HepG2 (cell line): ENCODE measurements at regions not wholly inside any gene's neighbourhood (a gene's known extent, or its start where the extent isn't known, plus 50 kb on each side); places are given as distances from the start of the nearest gene placed in this dataset.

ENCODE experiments used
- ATAC-seq: fragments of 200-7000 bp; cut with Tn5 transposase; 3 replicates; pipeline ENCODE4 v1.9.1; 2020; ENCODE audit warnings: mild to moderate bottlenecking, moderate library complexity
- BruUV-seq: library from RNA; stranded (reverse); fragments of 400-500 nt; replicated peaks from 2 replicates; lab custom pipeline; 2021; lab: Mats Ljungman, UMichigan
- CTCF ChIA-PET: fragments of 300-600 bp; formaldehyde crosslinking; extraction: SDS; loops from one replicate; lab custom pipeline; 2021; ENCODE audit warnings: low total read pairs, inconsistent platforms, low intra/inter-chr PET ratio; lab: Yijun Ruan, JAX
- POLR2A ChIA-PET: fragments of 350-600 bp; sonication (Branson Sonifier 250); formaldehyde crosslinking; loops from one replicate; lab custom pipeline; 2020; ENCODE audit warnings: antibody characterized with exemption, inconsistent platforms; lab: Yijun Ruan, JAX
- DNase-seq: peaks from one replicate; pipeline ENCODE4 v3.0.0-alpha.2; 2015; ENCODE audit warnings: low spot score
- FAIRE-seq: peaks from 3 replicates; lab custom pipeline; 2011; peaks lifted over from hg19 to GRCh38; lab: Jason Lieb, UNC
- H2AFZ ChIP-seq: one replicate; pipeline ENCODE4 v1.6.1; 2011; ENCODE audit warnings: low read length, inconsistent platforms
- H3K27ac ChIP-seq: fragments of 300-600 bp; 3 replicates; pipeline ENCODE4 v1.8.0; 2011; ENCODE audit warnings: mixed run types, mild to moderate bottlenecking, mixed read lengths, low read length, inconsistent platforms; ENCODE audit not compliant: insufficient read depth; ENCODE audit errors: extremely low read length
- H3K27me3 ChIP-seq, 2 experiments: fragments of 200-600 bp in 1 of 2; 2 replicates in 1 of 2; 3 replicates in 1 of 2; pipeline versions ENCODE4 v1.6.0 to v1.8.0; 2011; ENCODE audit warnings: low read length in 2 of 2, mild to moderate bottlenecking in 2 of 2, moderate library complexity in 2 of 2, inconsistent platforms in 1 of 2; ENCODE audit not compliant: insufficient read depth in 2 of 2, control insufficient read depth in 1 of 2
- H3K36me3 ChIP-seq, 2 experiments: fragments of 200-600 bp in 1 of 2; replicated peaks in 1 of 2; 2 replicates in 1 of 2; 3 replicates in 1 of 2; pipeline versions ENCODE4 v1.5.1 to v1.8.0; 2011; ENCODE audit warnings: low read length in 2 of 2, inconsistent platforms in 1 of 2; ENCODE audit not compliant: insufficient read depth in 2 of 2, control insufficient read depth in 1 of 2
- H3K4me1 ChIP-seq: 2 replicates; pipeline ENCODE4 v1.5.1; 2012; ENCODE audit warnings: low read length, inconsistent platforms; ENCODE audit not compliant: insufficient read depth
- H3K4me2 ChIP-seq: 2 replicates; pipeline ENCODE4 v1.6.0; 2011; ENCODE audit warnings: low read depth, low read length, inconsistent platforms
- H3K4me3 ChIP-seq, 3 experiments: fragments of 200-600 bp in 1 of 3; sonication (generic), shearing (Covaris generic) in 1 of 3; replicated peaks in 1 of 3; 2 replicates each; pipeline ENCODE4 v1.5.1; 2011 to 2016; ENCODE audit warnings: low read length in 3 of 3, inconsistent platforms in 2 of 3, low read depth in 2 of 3, mild to moderate bottlenecking in 2 of 3, control low read depth in 1 of 3, mixed read lengths in 1 of 3; ENCODE audit not compliant: insufficient read depth in 1 of 3
- H3K79me2 ChIP-seq: one replicate; pipeline ENCODE4 v1.6.1; 2011; ENCODE audit warnings: low read length, inconsistent platforms; ENCODE audit not compliant: insufficient read depth
- H3K9ac ChIP-seq: 2 replicates; pipeline ENCODE4 v1.6.0; 2011; ENCODE audit warnings: mild to moderate bottlenecking, low read depth, low read length, inconsistent platforms; ENCODE audit not compliant: insufficient read depth
- H3K9me3 ChIP-seq: 2 replicates; pipeline ENCODE4 v1.5.1; 2012; ENCODE audit warnings: mild to moderate bottlenecking, low read length
- H4K20me1 ChIP-seq: 2 replicates; pipeline ENCODE4 v1.6.0; 2011; ENCODE audit warnings: inconsistent platforms, mild to moderate bottlenecking, low read length, moderate library complexity; ENCODE audit not compliant: insufficient read depth
- POLR2G ChIP-seq: fragments of 200-400 bp; formaldehyde crosslinking; IDR thresholded peaks from 2 replicates; pipeline ENCODE4 v1.6.1; 2018; ENCODE audit warnings: mild to moderate bottlenecking, low read depth, low read length, moderate library complexity
- STAG1 ChIP-seq: sonication (generic); formaldehyde crosslinking; IDR thresholded peaks from 2 replicates; pipeline ENCODE4 v1.4.0; 2020; ENCODE audit warnings: missing genetic modification reagents
- ZNF546 ChIP-seq: sonication (generic); formaldehyde crosslinking; conservative IDR thresholded peaks from 2 replicates; pipeline ENCODE4 v1.8.1; 2023; ENCODE audit warnings: mild to moderate bottlenecking, missing genetic modification reagents
- ZNF569 ChIP-seq: sonication (generic); formaldehyde crosslinking; IDR thresholded peaks from 2 replicates; pipeline ENCODE4 v1.5.0; 2020; ENCODE audit warnings: mild to moderate bottlenecking, missing genetic modification reagents, moderate library complexity, borderline replicate concordance
- WGBS: methylation state at CpG from one replicate; pipeline ENCODE4 v1.1.6; 2017; ENCODE audit warnings: low lambda C conversion rate; 5-methylcytosine and 5-hydroxymethylcytosine counted together
- in situ Hi-C: cut with HindIII; loops from 2 replicates; pipeline ENCODE4 v1.10.0; 2017; ENCODE audit warnings: low pct_unique_long_range_greater_than_20kb; ENCODE audit not compliant: extremely low pct_ligation_motif_present
- intact Hi-C: fragments of 100-400 bp; cut with micrococcal nuclease; formaldehyde crosslinking; loops from one replicate; pipeline ENCODE4 v1.10.0; 2022; ENCODE audit not compliant: unreplicated experiment
- TF ChIP-seq, protein P1 (sequence below): sonication (generic); formaldehyde crosslinking; IDR thresholded peaks from 2 replicates; pipeline ENCODE4 v1.4.0; 2020; ENCODE audit warnings: missing genetic modification reagents, borderline replicate concordance
- TF ChIP-seq, protein P2 (sequence below): sonication (generic); formaldehyde crosslinking; IDR thresholded peaks from 2 replicates; pipeline ENCODE4 v1.4.0; 2020; ENCODE audit warnings: mild to moderate bottlenecking, missing genetic modification reagents
- TF ChIP-seq, protein P3 (sequence below): sonication (generic); formaldehyde crosslinking; IDR thresholded peaks from 2 replicates; pipeline ENCODE4 v1.4.0; 2020; ENCODE audit warnings: mild to moderate bottlenecking, low read depth, missing genetic modification reagents

DNA sequence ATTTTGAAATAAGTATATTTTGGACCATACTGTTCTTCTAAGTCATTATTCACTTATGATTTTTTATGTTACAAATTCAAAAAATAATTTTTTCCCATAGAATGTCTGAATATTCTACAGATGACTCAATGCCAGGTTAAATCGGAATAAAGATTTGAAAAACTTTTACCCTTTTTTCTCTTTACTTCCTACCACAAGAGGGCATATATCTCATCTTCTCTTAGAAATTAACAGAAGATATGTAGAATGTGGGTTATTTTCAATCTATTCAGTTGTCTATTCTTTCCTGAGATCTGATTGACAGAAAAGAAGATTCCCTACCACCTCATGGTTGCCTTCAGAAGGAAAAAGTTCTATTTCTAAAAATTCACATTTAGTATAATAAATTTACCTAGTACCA is 53.0 kb upstream of the KITLG start:
- Histone ChIP-seq H3K27me3 (no peaks in the 10 kb centered on the region), H3K4me3 (no peak overlapping the region), H3K27ac (no peak overlapping the region), H4K20me1 (no peaks in the 10 kb centered on the region), H3K9me3 (no peaks in the 10 kb centered on the region), H2AFZ (no peak overlapping the region), H3K36me3 (no peaks in the 10 kb centered on the region), H3K4me1 (no peaks in the 10 kb centered on the region), H3K79me2 (no peaks in the 10 kb centered on the region), H3K4me2 (no peak overlapping the region)
- FAIRE-seq = no peak
- WGBS = 26% methylated on average over 1 of the region's 1 CpG
- in situ Hi-C loops (loop anchor here (10.0 kb wide), 1 partner anchor 351 kb away; no protein-coding TSS in a partner anchor), intact Hi-C loops (loop anchor here (1.0 kb wide), 1 partner anchor 360 kb away; no protein-coding TSS in a partner anchor)
- CTCF ChIA-PET = no interaction called here
- POLR2A ChIA-PET = no interaction called here
- ATAC-seq = no peak
- no TSS peak for BruUV-seq
- DNase-seq = no peak
- TF ChIP-seq POLR2G (no peak), STAG1 (peak; percentile 17; the same call in 1 of the 2 replicates)
- TF ChIP-seq, protein P1, sequence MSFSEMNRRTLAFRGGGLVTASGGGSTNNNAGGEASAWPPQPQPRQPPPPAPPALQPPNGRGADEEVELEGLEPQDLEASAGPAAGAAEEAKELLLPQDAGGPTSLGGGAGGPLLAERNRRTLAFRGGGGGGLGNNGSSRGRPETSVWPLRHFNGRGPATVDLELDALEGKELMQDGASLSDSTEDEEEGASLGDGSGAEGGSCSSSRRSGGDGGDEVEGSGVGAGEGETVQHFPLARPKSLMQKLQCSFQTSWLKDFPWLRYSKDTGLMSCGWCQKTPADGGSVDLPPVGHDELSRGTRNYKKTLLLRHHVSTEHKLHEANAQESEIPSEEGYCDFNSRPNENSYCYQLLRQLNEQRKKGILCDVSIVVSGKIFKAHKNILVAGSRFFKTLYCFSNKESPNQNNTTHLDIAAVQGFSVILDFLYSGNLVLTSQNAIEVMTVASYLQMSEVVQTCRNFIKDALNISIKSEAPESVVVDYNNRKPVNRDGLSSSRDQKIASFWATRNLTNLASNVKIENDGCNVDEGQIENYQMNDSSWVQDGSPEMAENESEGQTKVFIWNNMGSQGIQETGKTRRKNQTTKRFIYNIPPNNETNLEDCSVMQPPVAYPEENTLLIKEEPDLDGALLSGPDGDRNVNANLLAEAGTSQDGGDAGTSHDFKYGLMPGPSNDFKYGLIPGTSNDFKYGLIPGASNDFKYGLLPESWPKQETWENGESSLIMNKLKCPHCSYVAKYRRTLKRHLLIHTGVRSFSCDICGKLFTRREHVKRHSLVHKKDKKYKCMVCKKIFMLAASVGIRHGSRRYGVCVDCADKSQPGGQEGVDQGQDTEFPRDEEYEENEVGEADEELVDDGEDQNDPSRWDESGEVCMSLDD (CRISPR knock-in tag) = no peak
- TF ChIP-seq, protein P2, sequence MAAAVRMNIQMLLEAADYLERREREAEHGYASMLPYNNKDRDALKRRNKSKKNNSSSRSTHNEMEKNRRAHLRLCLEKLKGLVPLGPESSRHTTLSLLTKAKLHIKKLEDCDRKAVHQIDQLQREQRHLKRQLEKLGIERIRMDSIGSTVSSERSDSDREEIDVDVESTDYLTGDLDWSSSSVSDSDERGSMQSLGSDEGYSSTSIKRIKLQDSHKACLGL (CRISPR knock-in tag) = no peak
- TF ChIP-seq, all 625 proteins: peak for 1
- H3K9ac ChIP-seq = no peak overlapping the region

DNA sequence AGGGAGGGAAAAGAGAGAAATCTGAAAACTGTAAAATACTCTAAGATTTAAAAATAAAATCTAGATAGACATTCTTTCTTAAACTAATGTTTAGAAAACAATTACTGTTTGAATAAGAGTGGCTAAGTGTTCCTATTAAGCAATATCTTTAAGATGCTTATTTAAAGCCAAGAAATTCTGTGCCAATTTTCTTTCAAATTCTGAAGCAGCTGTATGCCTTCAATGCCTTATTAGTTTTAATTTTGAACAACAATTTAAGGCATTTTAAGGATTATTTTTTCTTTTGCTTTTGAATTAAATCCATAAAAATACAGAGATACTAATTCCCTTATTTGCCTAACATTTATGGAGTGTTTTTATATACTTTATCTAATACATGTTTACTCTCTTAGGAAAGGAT is 50.3 kb upstream of the KITLG start:
- no peak overlapping the region for H3K27ac ChIP-seq
- POLR2A ChIA-PET = no interaction called here
- no peak overlapping the region for H3K4me3 ChIP-seq
- intact Hi-C loops = no loop called here
- H3K9me3 ChIP-seq = no peaks in the 10 kb centered on the region
- H4K20me1 ChIP-seq = no peaks in the 10 kb centered on the region
- ATAC-seq (no peak), FAIRE-seq (no peak), DNase-seq (no peak)
- no peaks in the 10 kb centered on the region for H3K36me3 ChIP-seq
- H3K27me3 ChIP-seq = no peaks in the 10 kb centered on the region
- TF ChIP-seq ZNF569 (CRISPR knock-in tag) (no peak), ZNF546 (CRISPR knock-in tag) (no peak)
- TF ChIP-seq, protein P3, sequence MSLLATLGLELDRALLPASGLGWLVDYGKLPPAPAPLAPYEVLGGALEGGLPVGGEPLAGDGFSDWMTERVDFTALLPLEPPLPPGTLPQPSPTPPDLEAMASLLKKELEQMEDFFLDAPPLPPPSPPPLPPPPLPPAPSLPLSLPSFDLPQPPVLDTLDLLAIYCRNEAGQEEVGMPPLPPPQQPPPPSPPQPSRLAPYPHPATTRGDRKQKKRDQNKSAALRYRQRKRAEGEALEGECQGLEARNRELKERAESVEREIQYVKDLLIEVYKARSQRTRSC (CRISPR knock-in tag) = no peak
- no TSS peak for BruUV-seq
- H2AFZ ChIP-seq = no peak overlapping the region
- CTCF ChIA-PET = no interaction called here
- in situ Hi-C loops = loop anchor here (10.0 kb wide), 1 partner anchor 354 kb away; no protein-coding TSS in a partner anchor
- H3K9ac ChIP-seq = no peak overlapping the region
- no peaks in the 10 kb centered on the region for H3K4me1 ChIP-seq
- no peaks in the 10 kb centered on the region for H3K79me2 ChIP-seq
- H3K4me2 ChIP-seq = no peak overlapping the region
